RWPE2 (cell line): ENCODE measurements at regions not wholly inside any gene's neighbourhood (a gene's known extent, or its start where the extent isn't known, plus 50 kb on each side); places are given as distances from the start of the nearest gene placed in this dataset.

ENCODE experiments used
- ATAC-seq: fragments of 200-7000 bp; cut with Tn5 transposase; 3 replicates; pipeline ENCODE4 v1.9.1; 2021; ENCODE audit warnings: low read depth
- DNase-seq: peaks from one replicate; pipeline ENCODE4 v3.0.0-alpha.2; 2020; ENCODE audit warnings: low spot score
- H3K27ac ChIP-seq: fragments of 450-650 bp; 2 replicates; pipeline ENCODE4 v1.5.1; 2017; ENCODE audit warnings: mild to moderate bottlenecking; ENCODE audit not compliant: poor library complexity, severe bottlenecking
- H3K27me3 ChIP-seq: fragments of 250-450 bp; sonication (Bioruptor Pico); 2 replicates; pipeline ENCODE4 v1.5.1; 2021; ENCODE audit warnings: mild to moderate bottlenecking, moderate library complexity; ENCODE audit not compliant: insufficient read depth, poor library complexity, severe bottlenecking
- H3K36me3 ChIP-seq: fragments of 250-450 bp; sonication (Bioruptor Pico); 2 replicates; pipeline ENCODE4 v1.5.1; 2020; ENCODE audit warnings: low read depth, mild to moderate bottlenecking, moderate library complexity
- H3K4me1 ChIP-seq: fragments of 250-450 bp; sonication (Bioruptor Pico); 2 replicates; pipeline ENCODE4 v1.5.1; 2021; ENCODE audit warnings: mild to moderate bottlenecking, moderate library complexity; ENCODE audit not compliant: insufficient read depth, poor library complexity, severe bottlenecking
- H3K4me3 ChIP-seq: fragments of 250-450 bp; sonication (Bioruptor Pico); 2 replicates; pipeline ENCODE4 v1.5.1; 2021; ENCODE audit warnings: mild to moderate bottlenecking, moderate library complexity; ENCODE audit not compliant: severe bottlenecking
- H3K9me3 ChIP-seq: fragments of 250-450 bp; sonication (Bioruptor Pico); 2 replicates; pipeline ENCODE4 v1.5.1; 2021; ENCODE audit warnings: mild to moderate bottlenecking, moderate library complexity; ENCODE audit not compliant: severe bottlenecking
- TF ChIP-seq, protein P1 (sequence below): fragments of 450-650 bp; IDR thresholded peaks from one replicate; pipeline ENCODE4 v1.5.1; 2017; ENCODE audit warnings: mild to moderate bottlenecking, moderate library complexity; ENCODE audit not compliant: poor library complexity, severe bottlenecking

DNA sequence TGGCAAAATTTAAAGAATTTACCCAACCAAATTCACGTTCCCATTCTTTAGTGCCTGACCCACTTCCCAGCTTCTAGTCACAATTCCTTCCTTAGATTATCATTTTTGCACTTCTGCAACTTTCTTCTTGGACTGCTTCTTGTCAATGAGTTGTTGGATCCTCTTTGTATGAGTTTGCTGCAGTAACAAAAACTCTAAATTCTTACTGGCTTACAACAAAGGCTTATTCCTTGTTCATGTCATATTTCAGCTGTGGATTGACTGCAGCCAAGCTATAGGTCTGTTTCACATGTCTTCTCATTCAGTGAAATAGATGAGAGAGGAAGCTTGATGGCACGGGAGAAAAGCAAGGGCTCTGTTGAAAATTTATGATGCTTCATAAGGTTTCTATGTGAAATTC lies 50.4 kb upstream of the TGFBR2 start:
- TF ChIP-seq, protein P1, sequence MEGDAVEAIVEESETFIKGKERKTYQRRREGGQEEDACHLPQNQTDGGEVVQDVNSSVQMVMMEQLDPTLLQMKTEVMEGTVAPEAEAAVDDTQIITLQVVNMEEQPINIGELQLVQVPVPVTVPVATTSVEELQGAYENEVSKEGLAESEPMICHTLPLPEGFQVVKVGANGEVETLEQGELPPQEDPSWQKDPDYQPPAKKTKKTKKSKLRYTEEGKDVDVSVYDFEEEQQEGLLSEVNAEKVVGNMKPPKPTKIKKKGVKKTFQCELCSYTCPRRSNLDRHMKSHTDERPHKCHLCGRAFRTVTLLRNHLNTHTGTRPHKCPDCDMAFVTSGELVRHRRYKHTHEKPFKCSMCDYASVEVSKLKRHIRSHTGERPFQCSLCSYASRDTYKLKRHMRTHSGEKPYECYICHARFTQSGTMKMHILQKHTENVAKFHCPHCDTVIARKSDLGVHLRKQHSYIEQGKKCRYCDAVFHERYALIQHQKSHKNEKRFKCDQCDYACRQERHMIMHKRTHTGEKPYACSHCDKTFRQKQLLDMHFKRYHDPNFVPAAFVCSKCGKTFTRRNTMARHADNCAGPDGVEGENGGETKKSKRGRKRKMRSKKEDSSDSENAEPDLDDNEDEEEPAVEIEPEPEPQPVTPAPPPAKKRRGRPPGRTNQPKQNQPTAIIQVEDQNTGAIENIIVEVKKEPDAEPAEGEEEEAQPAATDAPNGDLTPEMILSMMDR = no peak
- Histone ChIP-seq H3K27me3 (no peaks in the 10 kb centered on the region), H3K36me3 (no peaks in the 10 kb centered on the region), H3K9me3 (no peaks in the 10 kb centered on the region), H3K4me3 (no peak overlapping the region), H3K27ac (no peak overlapping the region), H3K4me1 (peaks cover under 1% of the 10 kb centered on the region)
- DNase-seq (no peak), ATAC-seq (no peak)
